ENCODE measurements at regions not wholly inside any gene's neighbourhood (a gene's known extent, or its start where the extent isn't known, plus 50 kb on each side); places are given as distances from the start of the nearest gene placed in this dataset.

GRCh38 chr14:104444159-104445030 is 135.2 kb upstream of the C14orf180 start:
- no peak for DNase-seq

DNA sequence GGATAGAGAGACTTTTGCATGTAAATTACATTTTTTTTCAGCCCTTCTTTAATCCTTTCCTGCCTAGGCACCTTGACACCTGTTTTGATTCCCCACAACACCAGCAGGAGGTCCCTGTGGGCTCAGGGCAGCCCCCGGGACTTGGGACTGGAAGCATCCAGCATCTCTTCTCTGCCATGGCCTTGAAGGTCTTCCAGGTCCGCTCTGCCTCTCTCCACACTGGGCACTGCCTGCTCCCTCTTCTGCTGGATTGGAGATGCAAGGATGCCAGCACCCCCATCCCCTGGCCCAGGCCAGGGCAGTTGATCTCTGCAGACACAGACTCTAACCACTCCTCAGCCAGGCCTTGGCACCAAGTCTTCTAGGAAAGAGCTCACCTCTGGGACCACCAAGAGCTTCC is 134.5 kb upstream of the C14orf180 start:
- DNase-seq = no peak

DNA sequence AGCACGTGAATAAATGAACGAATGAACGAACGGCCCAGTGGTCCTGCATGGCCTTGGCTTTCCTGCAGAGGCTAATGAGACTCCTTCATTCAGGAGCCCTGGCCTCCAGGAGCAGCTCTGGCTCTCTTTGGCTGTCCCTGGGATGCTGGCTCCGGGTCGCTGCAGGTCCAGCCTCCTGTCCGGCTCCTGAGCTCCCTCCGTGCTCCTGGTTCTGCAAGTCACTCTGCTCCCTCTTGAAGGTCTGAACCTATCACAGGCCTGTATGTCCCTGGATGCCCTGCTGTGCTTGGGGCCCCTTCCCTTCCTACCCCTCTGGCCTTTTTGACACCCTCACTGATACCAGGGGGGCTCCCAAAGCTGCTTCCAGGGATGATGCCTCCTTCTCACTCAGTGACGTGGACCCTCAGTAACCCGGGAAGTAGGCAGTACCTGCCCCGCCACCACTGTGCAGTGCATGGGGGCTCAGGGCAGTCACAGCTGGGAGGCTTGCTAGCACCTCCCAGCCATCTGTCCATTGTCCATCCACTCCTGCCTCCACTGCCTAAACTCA is 133.7 kb upstream of the C14orf180 start:
- DNase-seq = no peak

GRCh38 chr14:104446611-104447010 is 133.0 kb upstream of the C14orf180 start:
- DNase-seq = no peak

GRCh38 chr14:104447750-104448149 is 131.8 kb upstream of the C14orf180 start:
- DNase-seq = no peak

DNA sequence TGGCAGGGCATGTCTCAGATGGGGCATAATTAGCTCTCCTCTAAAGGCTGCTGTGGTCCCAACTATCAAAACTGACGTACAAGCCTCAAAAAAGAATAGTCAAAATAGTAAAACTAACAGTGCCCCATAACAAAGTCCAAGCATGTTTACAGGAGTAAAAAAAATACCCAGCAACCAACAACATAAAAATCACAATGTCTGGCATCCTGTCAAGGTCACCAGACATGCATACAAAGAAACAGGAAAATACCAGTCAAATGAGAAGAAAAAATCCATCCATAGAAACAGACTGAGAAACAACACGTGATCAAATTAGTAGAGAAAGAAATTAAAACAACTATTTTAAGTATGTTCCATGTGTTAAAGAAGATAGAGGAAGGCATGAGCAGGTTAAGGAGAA is 131.2 kb upstream of the C14orf180 start:
- no peak for DNase-seq

- no peak for DNase-seq
Observed at GRCh38 chr14:104448721-104449120, 130.8 kb upstream of the C14orf180 start.

DNA sequence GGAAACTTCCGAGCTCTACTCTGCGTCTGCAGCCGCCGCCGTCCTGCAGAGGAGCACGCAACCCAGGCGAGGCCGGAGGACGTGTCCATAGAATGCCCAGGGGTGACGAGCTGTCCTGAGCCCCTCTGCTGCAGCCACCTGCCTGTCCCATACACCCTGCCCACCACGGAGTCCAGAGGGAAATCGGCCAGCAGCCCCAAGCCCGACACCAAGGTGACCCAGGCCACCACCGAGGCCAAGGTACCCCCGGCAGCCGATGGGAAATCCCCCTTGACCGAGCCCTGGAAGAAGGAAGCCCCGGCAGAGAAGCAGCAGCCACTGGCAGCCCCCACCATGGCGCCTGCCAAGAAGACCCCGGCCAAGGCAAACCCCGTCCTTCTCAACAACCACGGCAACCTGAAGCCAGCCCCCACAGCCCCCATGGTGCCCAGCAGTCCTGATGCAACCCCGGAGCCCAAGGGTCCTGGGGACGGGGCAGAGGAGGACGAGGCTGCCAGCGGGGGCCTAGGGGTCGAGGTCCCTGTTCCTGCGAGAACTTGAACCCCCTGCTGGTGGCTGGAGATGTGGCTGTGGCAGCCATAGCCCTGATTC is 128.7 kb upstream of the C14orf180 start:
- DNase-seq = no peak

GRCh38 chr14:104451474-104451873 is 128.1 kb upstream of the C14orf180 start:
- no peak for DNase-seq

DNA sequence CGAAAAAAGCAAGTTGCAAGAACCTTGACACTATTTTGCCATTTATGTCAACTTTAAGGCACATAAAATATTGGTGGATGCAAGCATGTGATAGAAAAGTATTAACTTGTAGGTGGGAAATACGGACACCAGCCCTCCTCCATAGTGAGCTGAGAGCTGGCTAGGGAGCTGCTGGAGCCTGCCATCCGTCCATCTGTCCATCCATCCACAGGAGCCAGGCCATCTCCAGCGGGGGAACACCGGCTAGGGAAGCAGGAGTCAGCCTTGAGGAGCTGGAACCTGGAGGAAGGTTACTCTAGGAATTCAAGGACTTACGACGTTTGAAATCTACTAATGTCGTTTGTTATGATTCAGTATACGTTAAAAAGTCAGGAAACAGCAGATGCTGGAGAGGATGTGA is 120.7 kb upstream of the C14orf180 start:
- DNase-seq = no peak

GRCh38 chr14:104460791-104461651 is 118.5 kb upstream of the C14orf180 start:
- DNase-seq = no peak

GRCh38 chr14:104461676-104462449 is 117.7 kb upstream of the C14orf180 start:
- no peak for DNase-seq

DNA sequence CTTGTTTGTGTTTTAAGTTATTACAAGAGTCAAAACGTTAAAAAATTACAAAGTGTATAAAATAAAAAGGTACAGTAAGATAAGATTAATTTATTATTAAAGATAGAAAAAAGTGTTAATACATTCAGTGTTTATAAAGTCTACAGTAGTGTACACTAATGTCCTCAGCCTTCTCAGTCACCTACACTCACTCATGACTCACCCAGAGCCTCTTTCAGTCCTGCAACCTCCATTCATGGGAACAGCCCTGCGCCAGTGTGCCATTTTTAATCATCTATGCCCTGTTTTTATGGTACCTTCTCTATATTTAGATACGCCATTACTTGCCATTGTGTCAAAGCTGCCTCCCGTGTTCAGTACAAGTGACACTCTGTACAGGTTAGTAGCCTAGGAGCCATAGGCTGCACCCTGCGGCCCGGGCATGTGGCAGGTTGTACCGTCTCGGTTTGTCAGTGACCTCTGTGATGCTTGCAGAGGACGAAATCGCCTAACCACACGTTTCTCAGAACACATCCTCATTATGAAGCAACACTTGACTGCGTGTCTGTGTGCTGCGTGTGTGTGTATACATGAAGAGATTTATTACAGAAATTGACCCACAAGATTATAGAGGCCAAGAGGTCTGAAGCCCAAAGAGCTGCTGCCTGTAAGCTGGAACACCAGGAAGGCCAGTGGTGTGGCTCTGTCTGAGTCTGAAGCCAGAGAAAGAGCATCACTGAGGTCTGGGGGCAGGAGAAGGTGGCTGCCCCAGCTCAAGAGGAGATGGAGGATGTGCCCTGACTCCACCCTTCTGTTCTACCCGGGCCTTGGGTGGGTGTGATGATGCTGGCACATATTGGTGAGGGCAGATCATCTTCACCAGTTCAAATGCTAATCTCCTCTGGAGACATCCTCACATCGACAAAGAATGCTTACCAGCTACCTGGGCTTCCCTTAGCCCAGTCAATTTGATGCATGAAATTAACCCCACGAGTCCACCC is 116.6 kb upstream of the C14orf180 start:
- no peak for DNase-seq

DNA sequence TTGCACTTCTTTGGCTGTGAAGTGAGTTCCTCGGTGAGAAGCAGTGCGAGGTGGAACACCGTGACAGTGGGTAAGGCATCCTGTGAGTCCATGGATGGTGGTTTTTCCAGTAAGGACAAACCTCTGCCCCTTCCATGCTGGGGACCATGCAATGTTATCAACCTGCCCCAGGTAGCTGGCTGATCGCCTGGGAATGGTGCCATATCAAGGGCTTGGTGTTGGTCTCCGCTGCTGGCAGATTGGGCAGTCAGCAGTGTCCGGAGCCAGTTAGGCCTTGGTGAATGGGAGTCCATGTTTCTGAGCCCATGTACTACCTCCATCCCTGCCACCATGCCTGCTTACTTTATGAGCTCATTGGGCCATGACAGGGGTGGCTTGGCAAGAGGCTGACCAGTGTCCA is 114.7 kb upstream of the C14orf180 start:
- DNase-seq = no peak

DNA sequence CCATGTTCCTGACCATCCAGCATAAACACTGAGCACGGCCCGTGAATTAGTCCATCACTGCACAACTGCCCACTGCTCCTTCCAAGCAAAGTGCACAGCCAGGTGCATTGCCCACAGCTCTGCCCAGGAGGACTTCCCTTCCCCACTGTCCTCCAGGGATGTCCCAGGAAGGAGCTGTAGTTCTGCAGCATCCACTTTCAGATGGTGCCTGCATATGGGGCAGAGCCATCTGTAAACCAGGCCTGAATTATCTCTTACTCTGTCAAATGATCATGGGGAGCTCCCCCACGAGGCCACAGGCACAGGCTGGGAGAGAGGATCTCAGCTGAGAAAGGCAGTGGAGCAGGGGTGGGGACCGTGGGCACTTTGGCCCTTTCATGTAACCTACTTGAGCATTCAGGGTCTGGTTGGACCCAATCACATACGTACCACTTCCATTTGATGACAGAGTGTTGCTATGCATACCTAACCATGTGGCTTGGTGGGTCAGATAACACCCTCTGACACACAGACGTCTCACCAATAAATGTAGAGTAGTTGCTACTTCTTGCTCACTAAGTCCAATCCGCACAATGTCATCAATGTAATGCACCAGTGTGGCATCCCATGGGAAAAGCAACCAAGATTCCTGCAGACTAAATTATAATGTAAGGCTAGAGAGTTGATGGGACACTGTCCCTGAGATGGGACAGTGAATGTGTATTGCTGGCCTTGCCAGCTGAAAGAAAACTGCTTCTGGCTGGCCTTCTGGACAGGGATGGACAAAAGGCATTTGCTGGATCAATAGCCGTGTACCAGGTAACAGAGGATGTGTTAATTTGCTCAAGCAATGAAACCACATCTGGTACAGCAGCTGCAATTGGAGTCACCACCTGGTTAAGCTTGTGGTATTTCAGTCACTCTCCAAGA is 113.8 kb upstream of the C14orf180 start:
- no peak for DNase-seq

DNA sequence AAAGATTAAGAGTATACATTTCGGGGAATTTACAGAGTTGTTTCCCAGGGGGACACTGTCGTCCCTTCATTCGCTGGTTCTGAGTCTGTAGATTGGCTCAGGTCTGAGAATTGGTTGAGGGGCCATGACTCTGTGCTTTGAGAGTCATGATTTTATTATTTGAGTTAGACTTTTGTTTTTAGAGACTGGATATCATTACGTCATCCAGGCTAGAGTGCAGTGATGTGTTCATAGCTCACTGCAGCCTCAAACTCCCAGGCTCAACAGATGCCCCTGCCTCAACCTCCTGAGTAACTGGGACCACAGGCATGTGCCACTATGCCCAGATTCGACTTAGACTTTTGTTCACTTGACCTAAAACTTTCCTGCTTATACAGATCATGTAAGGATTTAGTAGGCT is 112.3 kb upstream of the C14orf180 start:
- DNase-seq = no peak

DNA sequence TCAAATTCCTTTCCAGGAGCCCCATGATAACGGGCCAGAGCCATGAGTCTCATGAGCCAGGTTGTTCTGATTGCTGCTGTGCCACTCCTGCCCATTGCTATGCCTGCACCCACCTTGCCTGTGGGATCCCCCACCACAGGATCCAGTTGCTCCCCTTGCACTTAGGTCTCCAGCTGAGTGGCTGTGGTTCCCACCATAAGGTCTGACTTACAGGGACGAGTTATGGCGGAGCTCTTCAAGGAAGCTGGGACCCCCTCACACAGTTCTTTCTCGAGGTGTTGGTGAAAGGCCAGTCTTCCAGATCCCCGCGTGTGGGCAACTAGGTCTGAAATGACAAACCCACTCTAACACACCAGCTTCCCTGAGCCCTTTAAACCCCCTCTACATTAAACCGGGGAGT is 111.9 kb upstream of the C14orf180 start:
- no peak for DNase-seq

DNA sequence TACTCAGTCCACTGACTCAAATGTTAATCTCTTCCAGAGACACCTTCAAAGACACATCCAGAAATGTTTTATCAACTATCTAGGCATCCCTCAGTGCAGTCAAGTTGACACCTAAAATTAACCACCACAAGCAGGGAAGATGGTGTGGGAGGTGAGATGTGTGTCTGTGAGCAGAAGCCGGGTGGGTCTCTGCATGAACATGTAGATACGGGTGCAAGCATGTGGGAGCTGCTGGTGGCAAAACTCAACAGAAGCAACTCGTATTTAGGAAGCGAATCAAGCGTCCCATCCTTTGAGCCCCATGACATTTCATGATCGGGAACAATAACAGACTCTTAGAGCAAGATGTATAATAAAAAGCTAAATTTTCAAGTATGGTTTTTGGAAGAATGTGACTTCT is 110.0 kb upstream of the C14orf180 start:
- no peak for DNase-seq

DNA sequence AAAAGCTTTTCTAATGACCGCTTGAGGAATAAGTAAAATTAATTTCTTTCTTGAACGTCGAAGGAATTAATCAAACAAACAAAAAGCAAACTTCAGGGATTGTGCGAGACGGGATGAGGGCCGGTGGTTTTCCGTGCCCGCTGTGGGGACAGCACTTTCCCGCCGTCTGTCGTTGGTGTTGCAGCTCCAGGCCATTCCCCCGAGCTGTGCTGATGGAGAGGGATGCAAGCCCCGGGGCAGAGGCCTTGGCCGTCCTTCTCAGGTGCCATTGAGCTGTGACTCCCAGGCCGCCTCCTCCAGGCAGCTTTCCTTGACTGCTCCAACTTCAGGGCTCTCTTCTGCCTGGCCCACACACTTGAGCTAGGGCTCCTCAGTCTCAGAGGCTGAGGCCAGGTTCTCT is 109.0 kb upstream of the C14orf180 start:
- DNase-seq = no peak

GRCh38 chr14:104471114-104471513 is 108.5 kb upstream of the C14orf180 start:
- DNase-seq = no peak
